ENCODE measurements at regions not wholly inside any gene's neighbourhood (a gene's known extent, or its start where the extent isn't known, plus 50 kb on each side); places are given as distances from the start of the nearest gene placed in this dataset.

DNA sequence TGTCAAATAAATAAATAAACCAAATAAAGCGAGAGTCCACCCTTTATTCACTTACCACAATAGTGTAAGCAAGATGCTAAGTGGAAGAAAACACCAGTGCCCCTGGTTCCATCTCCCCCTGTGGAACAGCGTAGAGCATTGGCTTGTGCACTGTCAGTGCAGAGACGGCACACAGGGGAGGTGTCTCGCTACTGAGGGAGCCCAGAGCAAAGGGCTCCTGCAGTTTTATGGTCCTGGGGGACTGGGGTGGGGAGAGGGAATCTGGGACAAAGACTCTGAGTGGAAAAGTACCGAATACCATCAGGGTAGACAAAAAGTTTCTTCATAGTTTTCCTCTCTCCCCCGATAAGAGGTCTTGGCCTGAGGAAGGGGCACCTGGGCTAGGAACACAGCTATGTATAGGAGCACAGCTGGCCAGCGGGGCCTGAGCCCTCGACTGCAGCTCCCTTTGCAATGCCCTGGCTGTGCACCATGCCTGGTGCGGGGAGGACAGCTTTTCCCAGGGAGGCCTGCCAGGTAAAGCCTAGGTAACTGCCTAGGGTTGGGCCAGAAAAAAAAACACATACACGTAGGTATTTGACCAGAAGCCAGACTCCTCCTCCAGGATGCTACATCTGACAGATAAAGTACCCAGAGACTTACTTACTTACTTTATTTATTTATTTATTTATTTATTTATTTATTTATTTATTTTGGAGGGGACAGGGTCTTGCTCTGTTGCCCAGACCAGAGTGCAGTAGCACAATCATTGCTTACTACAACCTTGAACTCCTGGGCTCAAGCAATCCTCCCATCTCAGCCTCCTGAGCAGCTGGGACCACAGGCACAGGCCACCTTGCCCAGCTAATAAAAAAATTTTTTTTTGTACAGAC lies 88.8 kb upstream of the KIF5B start:
- TF ChIP-seq, protein P1, sequence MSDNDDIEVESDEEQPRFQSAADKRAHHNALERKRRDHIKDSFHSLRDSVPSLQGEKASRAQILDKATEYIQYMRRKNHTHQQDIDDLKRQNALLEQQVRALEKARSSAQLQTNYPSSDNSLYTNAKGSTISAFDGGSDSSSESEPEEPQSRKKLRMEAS (CRISPR knock-in tag; IDR thresholded peaks at IDR 0.05) = no peak
- TF ChIP-seq, protein P2, sequence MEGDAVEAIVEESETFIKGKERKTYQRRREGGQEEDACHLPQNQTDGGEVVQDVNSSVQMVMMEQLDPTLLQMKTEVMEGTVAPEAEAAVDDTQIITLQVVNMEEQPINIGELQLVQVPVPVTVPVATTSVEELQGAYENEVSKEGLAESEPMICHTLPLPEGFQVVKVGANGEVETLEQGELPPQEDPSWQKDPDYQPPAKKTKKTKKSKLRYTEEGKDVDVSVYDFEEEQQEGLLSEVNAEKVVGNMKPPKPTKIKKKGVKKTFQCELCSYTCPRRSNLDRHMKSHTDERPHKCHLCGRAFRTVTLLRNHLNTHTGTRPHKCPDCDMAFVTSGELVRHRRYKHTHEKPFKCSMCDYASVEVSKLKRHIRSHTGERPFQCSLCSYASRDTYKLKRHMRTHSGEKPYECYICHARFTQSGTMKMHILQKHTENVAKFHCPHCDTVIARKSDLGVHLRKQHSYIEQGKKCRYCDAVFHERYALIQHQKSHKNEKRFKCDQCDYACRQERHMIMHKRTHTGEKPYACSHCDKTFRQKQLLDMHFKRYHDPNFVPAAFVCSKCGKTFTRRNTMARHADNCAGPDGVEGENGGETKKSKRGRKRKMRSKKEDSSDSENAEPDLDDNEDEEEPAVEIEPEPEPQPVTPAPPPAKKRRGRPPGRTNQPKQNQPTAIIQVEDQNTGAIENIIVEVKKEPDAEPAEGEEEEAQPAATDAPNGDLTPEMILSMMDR (IDR thresholded peaks at IDR 0.05) = no peak
- TF ChIP-seq, protein P3, sequence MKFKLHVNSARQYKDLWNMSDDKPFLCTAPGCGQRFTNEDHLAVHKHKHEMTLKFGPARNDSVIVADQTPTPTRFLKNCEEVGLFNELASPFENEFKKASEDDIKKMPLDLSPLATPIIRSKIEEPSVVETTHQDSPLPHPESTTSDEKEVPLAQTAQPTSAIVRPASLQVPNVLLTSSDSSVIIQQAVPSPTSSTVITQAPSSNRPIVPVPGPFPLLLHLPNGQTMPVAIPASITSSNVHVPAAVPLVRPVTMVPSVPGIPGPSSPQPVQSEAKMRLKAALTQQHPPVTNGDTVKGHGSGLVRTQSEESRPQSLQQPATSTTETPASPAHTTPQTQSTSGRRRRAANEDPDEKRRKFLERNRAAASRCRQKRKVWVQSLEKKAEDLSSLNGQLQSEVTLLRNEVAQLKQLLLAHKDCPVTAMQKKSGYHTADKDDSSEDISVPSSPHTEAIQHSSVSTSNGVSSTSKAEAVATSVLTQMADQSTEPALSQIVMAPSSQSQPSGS (CRISPR knock-in tag; IDR thresholded peaks at IDR 0.05; ENCODE audit: borderline replicate concordance, low read depth) = no peak
- TF ChIP-seq, protein P4, sequence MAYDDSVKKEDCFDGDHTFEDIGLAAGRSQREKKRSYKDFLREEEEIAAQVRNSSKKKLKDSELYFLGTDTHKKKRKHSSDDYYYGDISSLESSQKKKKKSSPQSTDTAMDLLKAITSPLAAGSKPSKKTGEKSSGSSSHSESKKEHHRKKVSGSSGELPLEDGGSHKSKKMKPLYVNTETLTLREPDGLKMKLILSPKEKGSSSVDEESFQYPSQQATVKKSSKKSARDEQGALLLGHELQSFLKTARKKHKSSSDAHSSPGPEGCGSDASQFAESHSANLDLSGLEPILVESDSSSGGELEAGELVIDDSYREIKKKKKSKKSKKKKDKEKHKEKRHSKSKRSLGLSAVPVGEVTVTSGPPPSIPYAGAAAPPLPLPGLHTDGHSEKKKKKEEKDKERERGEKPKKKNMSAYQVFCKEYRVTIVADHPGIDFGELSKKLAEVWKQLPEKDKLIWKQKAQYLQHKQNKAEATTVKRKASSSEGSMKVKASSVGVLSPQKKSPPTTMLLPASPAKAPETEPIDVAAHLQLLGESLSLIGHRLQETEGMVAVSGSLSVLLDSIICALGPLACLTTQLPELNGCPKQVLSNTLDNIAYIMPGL (CRISPR knock-in tag; IDR thresholded peaks at IDR 0.05) = no peak
- TF ChIP-seq, protein P5, sequence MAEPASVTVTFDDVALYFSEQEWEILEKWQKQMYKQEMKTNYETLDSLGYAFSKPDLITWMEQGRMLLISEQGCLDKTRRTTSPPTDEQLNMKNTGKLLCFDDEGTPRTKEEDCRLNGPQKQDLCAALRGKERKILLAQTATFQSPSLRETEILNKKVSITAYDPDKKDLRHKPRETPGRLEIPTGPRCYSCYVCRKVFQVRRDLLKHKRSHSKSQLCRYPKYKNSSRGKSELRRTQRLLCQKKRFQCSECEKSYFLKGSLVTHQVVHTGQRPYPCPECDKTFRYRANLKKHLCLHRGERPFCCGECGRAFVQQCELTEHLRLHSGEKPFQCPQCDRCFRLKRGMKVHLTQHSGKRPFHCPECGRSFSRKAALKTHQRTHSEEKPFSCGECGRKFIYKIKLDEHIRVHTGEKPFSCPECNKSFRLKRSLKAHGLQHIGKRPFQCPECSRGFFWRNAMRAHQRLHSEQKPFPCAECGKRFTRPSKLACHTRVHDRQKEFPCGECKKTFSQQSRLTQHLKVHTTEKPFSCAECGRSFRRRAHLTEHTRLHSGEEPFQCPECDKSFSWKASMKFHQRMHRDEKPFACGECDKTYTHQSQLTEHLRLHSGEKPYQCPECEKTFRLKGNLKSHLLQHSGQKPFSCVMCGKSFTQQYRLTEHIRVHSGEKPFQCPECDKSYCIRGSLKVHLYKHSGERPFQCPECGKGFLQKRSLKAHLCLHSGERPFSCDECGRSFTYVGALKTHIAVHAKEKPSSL (CRISPR knock-in tag; conservative IDR thresholded peaks at IDR 0.05) = no peak
- TF ChIP-seq ZNF121 (CRISPR knock-in tag; IDR thresholded peaks at IDR 0.05) = no peak
- no peak for TF ChIP-seq GABPB1 (CRISPR knock-in tag; IDR thresholded peaks at IDR 0.05)
- TF ChIP-seq, protein P6, sequence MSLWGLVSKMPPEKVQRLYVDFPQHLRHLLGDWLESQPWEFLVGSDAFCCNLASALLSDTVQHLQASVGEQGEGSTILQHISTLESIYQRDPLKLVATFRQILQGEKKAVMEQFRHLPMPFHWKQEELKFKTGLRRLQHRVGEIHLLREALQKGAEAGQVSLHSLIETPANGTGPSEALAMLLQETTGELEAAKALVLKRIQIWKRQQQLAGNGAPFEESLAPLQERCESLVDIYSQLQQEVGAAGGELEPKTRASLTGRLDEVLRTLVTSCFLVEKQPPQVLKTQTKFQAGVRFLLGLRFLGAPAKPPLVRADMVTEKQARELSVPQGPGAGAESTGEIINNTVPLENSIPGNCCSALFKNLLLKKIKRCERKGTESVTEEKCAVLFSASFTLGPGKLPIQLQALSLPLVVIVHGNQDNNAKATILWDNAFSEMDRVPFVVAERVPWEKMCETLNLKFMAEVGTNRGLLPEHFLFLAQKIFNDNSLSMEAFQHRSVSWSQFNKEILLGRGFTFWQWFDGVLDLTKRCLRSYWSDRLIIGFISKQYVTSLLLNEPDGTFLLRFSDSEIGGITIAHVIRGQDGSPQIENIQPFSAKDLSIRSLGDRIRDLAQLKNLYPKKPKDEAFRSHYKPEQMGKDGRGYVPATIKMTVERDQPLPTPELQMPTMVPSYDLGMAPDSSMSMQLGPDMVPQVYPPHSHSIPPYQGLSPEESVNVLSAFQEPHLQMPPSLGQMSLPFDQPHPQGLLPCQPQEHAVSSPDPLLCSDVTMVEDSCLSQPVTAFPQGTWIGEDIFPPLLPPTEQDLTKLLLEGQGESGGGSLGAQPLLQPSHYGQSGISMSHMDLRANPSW (CRISPR knock-in tag; conservative IDR thresholded peaks at IDR 0.05; ENCODE audit: low read depth) = no peak
- TF ChIP-seq, protein P7, sequence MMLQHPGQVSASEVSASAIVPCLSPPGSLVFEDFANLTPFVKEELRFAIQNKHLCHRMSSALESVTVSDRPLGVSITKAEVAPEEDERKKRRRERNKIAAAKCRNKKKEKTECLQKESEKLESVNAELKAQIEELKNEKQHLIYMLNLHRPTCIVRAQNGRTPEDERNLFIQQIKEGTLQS (CRISPR knock-in tag; conservative IDR thresholded peaks at IDR 0.05) = no peak
- TF ChIP-seq SMAD4 (CRISPR knock-in tag; IDR thresholded peaks at IDR 0.05) = no peak
- TF ChIP-seq, protein P8, sequence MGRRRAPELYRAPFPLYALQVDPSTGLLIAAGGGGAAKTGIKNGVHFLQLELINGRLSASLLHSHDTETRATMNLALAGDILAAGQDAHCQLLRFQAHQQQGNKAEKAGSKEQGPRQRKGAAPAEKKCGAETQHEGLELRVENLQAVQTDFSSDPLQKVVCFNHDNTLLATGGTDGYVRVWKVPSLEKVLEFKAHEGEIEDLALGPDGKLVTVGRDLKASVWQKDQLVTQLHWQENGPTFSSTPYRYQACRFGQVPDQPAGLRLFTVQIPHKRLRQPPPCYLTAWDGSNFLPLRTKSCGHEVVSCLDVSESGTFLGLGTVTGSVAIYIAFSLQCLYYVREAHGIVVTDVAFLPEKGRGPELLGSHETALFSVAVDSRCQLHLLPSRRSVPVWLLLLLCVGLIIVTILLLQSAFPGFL (CRISPR knock-in tag; IDR thresholded peaks at IDR 0.05; ENCODE audit: borderline replicate concordance) = no peak
- no peak for TF ChIP-seq FOXJ3 (CRISPR knock-in tag; IDR thresholded peaks at IDR 0.05; ENCODE audit: borderline replicate concordance)

Data from WTC11 (cell line).